Heart left ventricle (tissue), 16 donors: ENCODE measurements at regions not wholly inside any gene's neighbourhood (a gene's known extent, or its start where the extent isn't known, plus 50 kb on each side); places are given as distances from the start of the nearest gene placed in this dataset.

ENCODE experiments used
- ATAC-seq, 4 donors: fragments of 200-7000 bp; cut with Tn5 transposase; one replicate each; pipeline ENCODE4 v1.9.1; 2020 to 2022; ENCODE audit warnings: moderate library complexity in 4 of 4, mild to moderate bottlenecking in 3 of 4, moderate number of reproducible peaks in 1 of 4
- DNase-seq, 5 donors: peaks; one replicate each; pipeline ENCODE4 v3.0.0-alpha.2; 2020
- H3K27ac ChIP-seq, 12 donors: fragments of 200-600 bp; sonication (generic) in 4 of 12; one replicate each; pipeline versions ENCODE4 v1.5.0 to v1.8.0; 2016 to 2022; ENCODE audit warnings: mild to moderate bottlenecking in 2 of 12
- H3K27me3 ChIP-seq, 9 donors: fragments of 200-600 bp; sonication (generic) in 2 of 9; one replicate each; pipeline versions ENCODE4 v1.5.1 to v1.8.0; 2016 to 2022; ENCODE audit warnings: mild to moderate bottlenecking in 3 of 9
- H3K36me3 ChIP-seq, 9 donors: fragments of 200-600 bp; sonication (generic) in 2 of 9; one replicate each; pipeline versions ENCODE4 v1.5.0 to v1.8.0; 2018 to 2022; ENCODE audit warnings: mild to moderate bottlenecking in 2 of 9
- H3K4me1 ChIP-seq, 12 donors: fragments of 200-600 bp; sonication (generic) in 4 of 12; one replicate each; pipeline versions ENCODE4 v1.5.0 to v1.8.0; 2016 to 2022; ENCODE audit warnings: mild to moderate bottlenecking in 3 of 12
- H3K4me3 ChIP-seq, 12 donors: fragments of 200-600 bp; sonication (generic) in 4 of 12; one replicate each; pipeline versions ENCODE4 v1.5.0 to v1.8.0; 2017 to 2022; ENCODE audit warnings: mild to moderate bottlenecking in 9 of 12, moderate library complexity in 4 of 12
- H3K9me3 ChIP-seq, 12 donors: fragments of 200-600 bp; sonication (generic) in 4 of 12; one replicate each; pipeline versions ENCODE4 v1.5.0 to v1.8.0; 2016 to 2022; ENCODE audit warnings: mild to moderate bottlenecking in 1 of 12
- CTCF ChIP-seq, 12 donors: fragments of 200-600 bp; sonication (generic) in 4 of 12; IDR thresholded peaks; one replicate each; pipeline versions ENCODE4 v1.5.0 to v1.8.0; 2018 to 2022; ENCODE audit warnings: antibody characterized with exemption in 12 of 12, mild to moderate bottlenecking in 5 of 12
- POLR2A ChIP-seq, 2 donors: fragments of 450-650 bp; IDR thresholded peaks; one replicate each; pipeline ENCODE4 v1.6.1; 2017; ENCODE audit warnings: antibody characterized with exemption in 2 of 2, mild to moderate bottlenecking in 2 of 2, moderate library complexity in 2 of 2
- WGBS, 4 donors: extraction: QIAGEN DNeasy Blood & Tissue Kit in 2 of 4; methylation state at CpG; one replicate each; pipeline versions ENCODE4 v1.1.5 to v1.1.7; 2013 to 2018; 5-methylcytosine and 5-hydroxymethylcytosine counted together
- intact Hi-C, 10 donors: fragments of 100-400 bp; cut with DNase I; formaldehyde crosslinking; loops; one replicate each; pipeline versions ENCODE4 v1.11.1 to v1.14.2; 2022
- donor health status: ischemic (EF 13 %, LVEDD 7.1; RV severe dilation, severe dysfunction).
- donor health status: healthy with polysubstance abuse.
- donor health status: DM: no; HTN: yes; CAD: no.
- donor health status: DM: no; HTN: no; CAD: no.
- donor health status: ischemic (EF 25% LVEDD 6.9; RV normal size, moderate dysfunction).
- donor health status: ischemic (EF 25% LVEDD 5.7; RV mildly dilated, moderate dysfunction).
- donor health status: healthy.
- donor health status: DM: yes; HTN: yes; CAD: no.
- donor health status: ischemic (EF 35%, LVEDD 5.7; RV mildly dilated, moderate dysfunction).
- donor health status: nonischemic (EF 11% LVEDD 7.7; RV severe dilation, severe dysfunction).
- donor health status: DM: yes; HTN: yes; CAD: no.
- donor health status: PGD.
- donor health status: ischemic (EF 29% LVEDD 5.4; RV normal size, mild dysfunction).
- donor health status: nonischemic (EF 23%, LVEDD 6.1; RV moderate dilation, normal function).

GRCh38 chr12:100720016-100720654 lies 74.4 kb upstream of the ANO4 start:
- Histone ChIP-seq H3K27me3 (peaks cover 6 to 71% (median 21%) of the 10 kb centered on the region in 9 donors), H3K27ac (no peak overlapping the region), H3K4me1 (peaks cover 0 to 11% (median 0%) of the 10 kb centered on the region in 12 donors), H3K36me3 (no peaks in the 10 kb centered on the region), H3K9me3 (no peaks in the 10 kb centered on the region), H3K4me3 (no peak overlapping the region)
- no peak for DNase-seq
- intact Hi-C loops: no loop called here
- TF ChIP-seq CTCF (IDR thresholded peaks at IDR 0.05): no peak
- no peak for TF ChIP-seq POLR2A (IDR thresholded peaks at IDR 0.05)
- WGBS, 4 donors: 76 to 85% (median 79%) methylated on average over 4 of the region's 4 CpGs
- no peak for ATAC-seq

GRCh38 chr12:100721169-100721568 lies 73.4 kb upstream of the ANO4 start:
- ATAC-seq (no peak), DNase-seq (no peak)
- Histone ChIP-seq H3K4me3 (no peak overlapping the region), H3K27me3 (peaks cover 1 to 61% (median 21%) of the 10 kb centered on the region in 9 donors), H3K4me1 (peaks cover 0 to 11% (median 0%) of the 10 kb centered on the region in 12 donors), H3K9me3 (no peaks in the 10 kb centered on the region), H3K27ac (no peak overlapping the region), H3K36me3 (no peaks in the 10 kb centered on the region)
- intact Hi-C loops: no loop called here
- TF ChIP-seq POLR2A (IDR thresholded peaks at IDR 0.05) (no peak), CTCF (IDR thresholded peaks at IDR 0.05) (no peak)
- WGBS, 4 donors: 63 to 72% (median 65%) methylated on average over 2 of the region's 2 CpGs

GRCh38 chr12:100724071-100724470 lies 70.5 kb upstream of the ANO4 start:
- ATAC-seq: no peak
- no peak for TF ChIP-seq CTCF (IDR thresholded peaks at IDR 0.05)
- TF ChIP-seq POLR2A (IDR thresholded peaks at IDR 0.05): no peak
- intact Hi-C loops: no loop called here
- H3K4me3 ChIP-seq: no peak overlapping the region
- H3K27me3 ChIP-seq: peaks cover 0 to 33% (median 4%) of the 10 kb centered on the region in 9 donors
- no peaks in the 10 kb centered on the region for H3K9me3 ChIP-seq
- DNase-seq: no peak
- H3K4me1 ChIP-seq: no peaks in the 10 kb centered on the region
- WGBS, 4 donors: 69 to 77% (median 75%) methylated on average over 3 of the region's 3 CpGs
- no peak overlapping the region for H3K27ac ChIP-seq
- H3K36me3 ChIP-seq: no peaks in the 10 kb centered on the region

GRCh38 chr12:100733817-100734593 lies 60.6 kb upstream of the ANO4 start:
- intact Hi-C loops: loop anchor here in 5 of 10 donors (2.0 to 10.0 kb wide), 6 partner anchors 382 to 499 kb away; no protein-coding TSS in a partner anchor
- H3K4me3 ChIP-seq: no peak overlapping the region
- no peak for DNase-seq
- H3K4me1 ChIP-seq: no peaks in the 10 kb centered on the region
- H3K9me3 ChIP-seq: no peaks in the 10 kb centered on the region
- H3K36me3 ChIP-seq: no peaks in the 10 kb centered on the region
- no peak for ATAC-seq
- peaks cover 0 to 27% (median 0%) of the 10 kb centered on the region in 9 donors for H3K27me3 ChIP-seq
- 37 to 65% (median 41%) methylated on average over 5 of the region's 5 CpGs for WGBS, 4 donors
- H3K27ac ChIP-seq: no peak overlapping the region
- peak in 10 of 12 donors; percentile 21 to 65 (median 48) for TF ChIP-seq CTCF (IDR thresholded peaks at IDR 0.05)
- TF ChIP-seq POLR2A (IDR thresholded peaks at IDR 0.05): no peak
